GM13977 (cell line): ENCODE measurements at regions not wholly inside any gene's neighbourhood (a gene's known extent, or its start where the extent isn't known, plus 50 kb on each side); places are given as distances from the start of the nearest gene placed in this dataset.

Experiments
- DNase-seq: peaks from one replicate; pipeline ENCODE4 v3.0.0; 2012; ENCODE audit warnings: low spot score
- in situ Hi-C: fragments of 300-500 bp; cut with MboI; formaldehyde crosslinking; loops from one replicate; pipeline ENCODE4 v1.12.0; 2022; ENCODE audit warnings: low sequenced_read_pairs, low pct_unique_long_range_greater_than_20kb, mixed read lengths, inconsistent platforms; ENCODE audit not compliant: unreplicated experiment
- TF ChIP-seq, protein P1 (sequence below): IDR thresholded peaks from 2 replicates; pipeline ENCODE4 v1.5.1; 2012; ENCODE audit warnings: mild to moderate bottlenecking, control low read depth; ENCODE audit not compliant: insufficient read depth; ENCODE audit errors: extremely low read depth, missing control alignments

DNA sequence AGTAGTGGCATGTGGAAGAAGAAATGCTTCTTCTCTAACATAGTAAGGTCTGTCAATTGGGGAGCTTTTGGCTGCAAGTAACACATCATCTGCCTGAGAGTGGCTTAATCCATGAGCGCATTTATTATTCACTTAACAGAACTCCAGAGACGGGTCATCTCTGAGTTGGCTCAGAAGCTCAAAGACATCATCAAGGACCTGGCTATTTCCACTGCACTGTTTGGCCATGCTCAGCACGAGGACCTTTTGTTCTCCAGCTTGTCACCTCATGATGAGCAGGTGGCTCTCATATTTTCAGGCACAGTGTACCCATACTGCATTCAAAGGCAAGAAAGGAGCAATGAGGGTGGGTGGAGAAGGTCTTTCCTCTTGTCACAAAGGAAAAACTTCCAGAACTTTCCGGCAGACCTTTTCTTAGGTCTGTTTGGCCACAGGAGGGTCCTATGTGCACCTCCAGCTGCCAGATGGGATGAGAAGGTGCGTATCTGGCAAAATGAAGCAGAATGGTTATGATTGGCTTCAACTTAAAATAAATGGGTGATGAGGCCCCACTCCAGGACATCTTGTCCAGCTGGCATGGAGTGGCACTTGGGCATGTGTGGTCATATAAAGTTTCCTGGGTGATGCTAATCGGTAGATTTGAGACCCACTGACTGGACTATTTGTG is 55.6 kb upstream of the SHH start:
- in situ Hi-C loops: no loop called here
- no peak for DNase-seq
- TF ChIP-seq, protein P1, sequence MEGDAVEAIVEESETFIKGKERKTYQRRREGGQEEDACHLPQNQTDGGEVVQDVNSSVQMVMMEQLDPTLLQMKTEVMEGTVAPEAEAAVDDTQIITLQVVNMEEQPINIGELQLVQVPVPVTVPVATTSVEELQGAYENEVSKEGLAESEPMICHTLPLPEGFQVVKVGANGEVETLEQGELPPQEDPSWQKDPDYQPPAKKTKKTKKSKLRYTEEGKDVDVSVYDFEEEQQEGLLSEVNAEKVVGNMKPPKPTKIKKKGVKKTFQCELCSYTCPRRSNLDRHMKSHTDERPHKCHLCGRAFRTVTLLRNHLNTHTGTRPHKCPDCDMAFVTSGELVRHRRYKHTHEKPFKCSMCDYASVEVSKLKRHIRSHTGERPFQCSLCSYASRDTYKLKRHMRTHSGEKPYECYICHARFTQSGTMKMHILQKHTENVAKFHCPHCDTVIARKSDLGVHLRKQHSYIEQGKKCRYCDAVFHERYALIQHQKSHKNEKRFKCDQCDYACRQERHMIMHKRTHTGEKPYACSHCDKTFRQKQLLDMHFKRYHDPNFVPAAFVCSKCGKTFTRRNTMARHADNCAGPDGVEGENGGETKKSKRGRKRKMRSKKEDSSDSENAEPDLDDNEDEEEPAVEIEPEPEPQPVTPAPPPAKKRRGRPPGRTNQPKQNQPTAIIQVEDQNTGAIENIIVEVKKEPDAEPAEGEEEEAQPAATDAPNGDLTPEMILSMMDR: no peak

- DNase-seq: no peak
- TF ChIP-seq, protein P1: no peak
- in situ Hi-C loops: no loop called here
Measured at GRCh38 chr7:155867280-155867679, 55.0 kb upstream of the SHH start.

- DNase-seq: no peak
- in situ Hi-C loops: no loop called here
- TF ChIP-seq, protein P1: no peak
Measured at GRCh38 chr7:155865830-155866525, 53.7 kb upstream of the SHH start.

DNA sequence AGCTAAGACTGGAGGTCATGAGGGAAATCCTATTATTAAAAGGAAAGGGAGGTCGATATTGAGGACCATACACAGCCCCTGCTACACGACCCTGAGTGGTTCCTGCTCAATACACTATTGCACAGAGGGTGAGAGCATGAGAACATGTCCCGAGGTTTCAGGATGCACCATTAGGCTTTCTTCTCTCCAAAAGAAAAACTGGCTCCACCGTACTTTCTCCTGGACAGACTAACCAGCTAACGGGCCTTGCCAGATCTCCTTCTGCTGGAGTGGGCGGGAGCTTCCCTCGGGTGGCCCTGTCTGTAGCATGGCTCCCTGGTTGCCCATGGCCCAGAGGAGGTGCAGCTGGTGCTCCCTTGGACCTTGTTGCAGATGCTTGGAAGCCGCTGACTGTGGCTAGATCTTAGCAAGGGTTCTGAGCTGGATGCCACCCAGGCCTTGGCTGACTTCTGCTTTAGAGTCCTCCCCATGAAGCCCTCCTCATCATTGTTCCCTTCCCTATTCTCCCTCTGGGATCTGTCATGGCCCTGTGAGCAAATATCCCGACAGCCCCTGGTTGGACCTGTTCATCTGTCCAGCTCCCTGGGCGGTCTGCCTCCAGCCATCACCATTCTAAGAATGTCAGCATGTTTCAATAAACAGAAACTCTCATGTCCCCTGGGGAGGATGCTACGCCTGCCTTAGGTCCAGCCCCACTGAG is 52.9 kb upstream of the SHH start:
- TF ChIP-seq, protein P1: no peak
- in situ Hi-C loops: no loop called here
- DNase-seq: no peak

DNA sequence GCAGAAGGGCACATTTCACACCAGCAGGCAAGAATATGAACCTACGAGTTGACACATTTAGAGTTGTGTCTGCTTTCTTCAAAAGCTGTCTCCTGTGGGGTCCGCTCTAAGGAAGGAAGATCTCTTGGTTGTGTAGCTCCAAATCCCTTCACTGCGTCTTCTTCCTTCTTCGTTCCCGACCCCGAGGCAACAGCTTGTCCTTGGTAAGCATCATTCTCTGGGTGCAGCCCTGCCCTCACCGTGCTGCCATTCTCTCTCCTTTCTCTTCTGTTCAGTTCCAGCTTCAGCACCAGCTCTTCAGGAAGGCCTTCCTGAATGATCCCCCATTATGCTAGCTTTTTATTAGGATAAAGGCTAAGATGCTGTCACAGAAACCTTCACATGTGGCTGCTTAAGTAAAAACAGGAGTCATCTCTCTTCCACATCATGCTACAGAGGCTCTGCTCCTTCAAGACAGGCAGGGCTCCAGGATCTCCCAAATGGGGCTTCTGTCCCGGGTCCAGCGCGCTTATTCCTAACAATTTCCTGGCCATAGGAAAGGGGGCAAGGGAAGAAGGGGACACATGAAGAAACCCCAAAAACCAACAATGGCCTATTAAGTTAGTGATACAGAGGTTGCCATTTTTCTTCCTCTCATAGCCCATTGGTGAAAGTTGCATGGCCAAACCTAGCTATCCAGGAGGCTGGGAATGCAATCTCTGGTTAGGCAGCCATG is 52.2 kb upstream of the SHH start:
- TF ChIP-seq, protein P1: no peak
- no peak for DNase-seq
- in situ Hi-C loops: no loop called here

- TF ChIP-seq, protein P1: no peak
- DNase-seq: no peak
- in situ Hi-C loops: no loop called here
Measured at GRCh38 chr7:155863721-155864151, 51.5 kb upstream of the SHH start.
